Fibroblast of pulmonary artery (primary cell): ENCODE measurements at regions not wholly inside any gene's neighbourhood (a gene's known extent, or its start where the extent isn't known, plus 50 kb on each side); places are given as distances from the start of the nearest gene placed in this dataset.

ENCODE experiments used
- DNase-seq: peaks from one replicate; pipeline ENCODE4 v3.0.0-alpha.2; 2010; ENCODE audit warnings: low read depth
- H3K4me3 ChIP-seq: replicated peaks from 2 replicates; pipeline ENCODE4 v1.5.1; 2011; ENCODE audit warnings: low read depth, mild to moderate bottlenecking, control low read depth, low read length, moderate library complexity
- TF ChIP-seq, protein P1 (sequence below): IDR thresholded peaks from 2 replicates; pipeline ENCODE4 v1.5.1; 2011; ENCODE audit warnings: mild to moderate bottlenecking, control low read depth, low read length, inconsistent platforms; ENCODE audit errors: missing control alignments

DNA sequence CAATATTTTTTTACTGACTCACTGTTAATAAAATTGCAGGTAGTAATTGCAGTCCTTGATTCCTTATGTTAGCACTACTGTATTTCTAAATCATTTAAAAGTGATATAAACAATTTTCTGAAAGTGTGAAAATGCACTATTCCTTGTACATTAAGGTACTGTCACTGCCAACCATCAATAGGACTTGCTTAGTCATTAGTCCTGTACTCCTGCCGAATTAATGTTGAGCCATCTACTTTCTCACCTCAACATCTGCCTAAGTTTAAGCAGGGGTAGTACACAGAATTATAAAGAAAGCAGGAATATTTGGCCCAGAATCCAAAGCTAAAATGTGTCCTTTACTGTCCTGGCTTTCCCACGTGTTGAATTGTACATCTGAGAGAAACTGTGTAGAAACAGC, 87.0 kb upstream of the TRPC3 start:
- no peak overlapping the region for H3K4me3 ChIP-seq
- DNase-seq = no peak
- TF ChIP-seq, protein P1, sequence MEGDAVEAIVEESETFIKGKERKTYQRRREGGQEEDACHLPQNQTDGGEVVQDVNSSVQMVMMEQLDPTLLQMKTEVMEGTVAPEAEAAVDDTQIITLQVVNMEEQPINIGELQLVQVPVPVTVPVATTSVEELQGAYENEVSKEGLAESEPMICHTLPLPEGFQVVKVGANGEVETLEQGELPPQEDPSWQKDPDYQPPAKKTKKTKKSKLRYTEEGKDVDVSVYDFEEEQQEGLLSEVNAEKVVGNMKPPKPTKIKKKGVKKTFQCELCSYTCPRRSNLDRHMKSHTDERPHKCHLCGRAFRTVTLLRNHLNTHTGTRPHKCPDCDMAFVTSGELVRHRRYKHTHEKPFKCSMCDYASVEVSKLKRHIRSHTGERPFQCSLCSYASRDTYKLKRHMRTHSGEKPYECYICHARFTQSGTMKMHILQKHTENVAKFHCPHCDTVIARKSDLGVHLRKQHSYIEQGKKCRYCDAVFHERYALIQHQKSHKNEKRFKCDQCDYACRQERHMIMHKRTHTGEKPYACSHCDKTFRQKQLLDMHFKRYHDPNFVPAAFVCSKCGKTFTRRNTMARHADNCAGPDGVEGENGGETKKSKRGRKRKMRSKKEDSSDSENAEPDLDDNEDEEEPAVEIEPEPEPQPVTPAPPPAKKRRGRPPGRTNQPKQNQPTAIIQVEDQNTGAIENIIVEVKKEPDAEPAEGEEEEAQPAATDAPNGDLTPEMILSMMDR = no peak

- DNase-seq = no peak
- TF ChIP-seq, protein P1 = no peak
These were observed 82.8 kb upstream of the TRPC3 start for GRCh38 chr4:122034619-122035018.

DNA sequence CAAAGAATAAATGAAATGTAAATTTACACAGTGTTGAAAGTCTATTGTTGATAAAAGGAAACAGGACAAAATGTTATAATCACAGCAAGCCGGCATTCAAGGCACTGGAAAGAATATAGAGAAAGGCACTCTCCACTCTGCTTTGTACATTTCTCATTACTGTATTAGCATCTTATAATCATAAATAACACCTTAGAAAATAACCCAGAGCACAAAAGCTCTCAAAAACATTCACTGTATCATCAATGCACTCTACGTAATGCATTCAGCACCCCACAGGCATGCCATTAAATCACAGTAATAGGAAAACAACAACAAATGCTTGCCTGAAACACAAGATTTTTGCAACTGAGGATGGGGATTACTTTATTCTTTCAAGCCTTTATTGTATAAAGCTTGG, 75.3 kb upstream of the TRPC3 start:
- no peak overlapping the region for H3K4me3 ChIP-seq
- no peak for DNase-seq
- TF ChIP-seq, protein P1 = no peak

More at GRCh38 chr4:122034619-122035018, 82.8 kb upstream of the TRPC3 start:
- no peak overlapping the region for H3K4me3 ChIP-seq

- TF ChIP-seq, protein P1 = no peak
- no peak for DNase-seq
These were observed 65.4 kb upstream of the TRPC3 start for GRCh38 chr4:122017296-122017695.

DNA sequence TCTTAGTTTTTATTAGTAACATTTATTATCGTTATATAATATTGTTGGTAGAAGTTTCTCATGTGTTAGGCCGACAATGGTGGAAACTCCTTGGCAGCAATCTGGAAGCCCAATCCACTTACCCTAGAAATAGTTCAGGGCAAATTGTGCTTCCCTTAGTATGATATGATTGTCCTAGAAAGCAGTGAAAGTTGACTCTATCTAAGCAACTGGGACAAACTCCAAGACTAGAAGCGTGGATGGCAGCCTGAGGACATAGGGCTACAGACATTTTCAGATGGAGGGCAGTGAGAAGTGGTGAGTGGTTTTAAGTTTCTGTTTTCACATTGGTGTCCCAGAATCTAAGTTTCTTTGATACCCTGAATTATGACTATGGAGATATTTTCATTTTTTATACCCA, 63.3 kb upstream of the TRPC3 start:
- TF ChIP-seq, protein P1 = no peak
- H3K4me3 ChIP-seq = no peak overlapping the region
- DNase-seq = no peak

More at GRCh38 chr4:122017296-122017695, 65.4 kb upstream of the TRPC3 start:
- H3K4me3 ChIP-seq = no peak overlapping the region

- TF ChIP-seq, protein P1 = no peak
- DNase-seq = peak; percentile 58
- H3K4me3 ChIP-seq = no peak overlapping the region
These were observed 60.9 kb upstream of the TRPC3 start for GRCh38 chr4:122012735-122013134.

DNA sequence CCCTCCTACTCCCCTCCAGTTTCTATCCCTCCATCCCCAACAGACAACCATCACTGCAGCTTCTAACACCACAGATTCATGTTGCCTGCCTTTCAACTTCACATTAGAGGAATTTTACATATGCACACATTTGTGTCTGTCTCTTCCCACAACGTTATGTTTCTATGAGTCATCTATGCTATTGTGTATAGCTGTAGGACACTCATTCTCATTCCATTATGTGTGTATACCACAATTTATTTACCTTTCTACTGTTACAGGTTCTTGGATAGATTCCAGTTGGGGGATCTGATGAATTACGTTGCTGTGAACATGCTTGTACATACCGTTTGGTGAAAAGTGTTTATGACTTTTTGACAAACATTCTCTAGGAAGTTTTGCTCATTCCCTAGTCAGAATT, 58.8 kb upstream of the TRPC3 start:
- H3K4me3 ChIP-seq = no peak overlapping the region
- TF ChIP-seq, protein P1 = no peak
- peak; percentile 20 for DNase-seq
